Right lobe of liver (tissue), 6 donors: ENCODE measurements at regions not wholly inside any gene's neighbourhood (a gene's known extent, or its start where the extent isn't known, plus 50 kb on each side); places are given as distances from the start of the nearest gene placed in this dataset.

Experiments
- ATAC-seq, 4 donors: fragments of 200-7000 bp; cut with Tn5 transposase; one replicate each; pipeline ENCODE4 v1.9.1; 2020; ENCODE audit warnings: mild to moderate bottlenecking in 4 of 4, moderate library complexity in 4 of 4
- DNase-seq, 3 donors: peaks; one replicate each; pipeline ENCODE4 v3.0.0-alpha.2; 2020
- H3K27ac ChIP-seq, 3 donors: fragments of 200-600 bp; one replicate each; pipeline ENCODE4 v1.8.0; 2022
- H3K27me3 ChIP-seq, 2 donors: fragments of 200-600 bp; one replicate each; pipeline ENCODE4 v1.8.0; 2022
- H3K36me3 ChIP-seq, 4 donors: fragments of 200-600 bp; sonication (generic) in 1 of 4; one replicate each; pipeline versions ENCODE4 v1.5.1 to v1.8.0; 2017 to 2022; ENCODE audit warnings: control low read depth in 1 of 4
- H3K4me1 ChIP-seq, 4 donors: fragments of 200-600 bp; sonication (generic) in 1 of 4; one replicate each; pipeline versions ENCODE4 v1.5.1 to v1.8.0; 2017 to 2022; ENCODE audit warnings: control low read depth in 1 of 4
- H3K4me3 ChIP-seq, 3 donors: fragments of 200-600 bp; one replicate each; pipeline ENCODE4 v1.8.0; 2022
- H3K9me3 ChIP-seq, 4 donors: fragments of 200-600 bp; sonication (generic) in 1 of 4; one replicate each; pipeline versions ENCODE4 v1.5.1 to v1.8.0; 2017 to 2022; ENCODE audit warnings: control low read depth in 1 of 4
- CTCF ChIP-seq, 4 donors: fragments of 200-600 bp in 3 of 4; fragments of 450-650 bp in 1 of 4; IDR thresholded peaks; one replicate each; pipeline versions ENCODE4 v1.5.1 to v1.8.0; 2016 to 2022; ENCODE audit warnings: antibody characterized with exemption in 4 of 4, mild to moderate bottlenecking in 2 of 4
- POLR2A ChIP-seq: fragments of 450-650 bp; IDR thresholded peaks from one replicate; pipeline ENCODE4 v1.6.1; 2017; ENCODE audit warnings: antibody characterized with exemption, mild to moderate bottlenecking
- WGBS: methylation state at CpG from one replicate; pipeline ENCODE4 v1.1.6; 2018; ENCODE audit warnings: low coverage, low lambda C conversion rate; ENCODE audit not compliant: insufficient coverage; ENCODE audit errors: missing lambda C conversion rate; 5-methylcytosine and 5-hydroxymethylcytosine counted together
- intact Hi-C, 2 donors: fragments of 100-400 bp; cut with DNase I; formaldehyde crosslinking; loops; one replicate each; pipeline versions ENCODE4 v1.11.2 to v1.14.1; 2022
- donor health status: DM: no; HTN: yes; CAD: no.
- donor health status: DM: no; HTN: no; CAD: no.
- donor health status: DM: no; HTN: no; CAD: no.
- donor health status: DM: no; HTN: yes; CAD: no.
- donor health status: DM: no; HTN: yes; CAD: no.

GRCh38 chr3:141429371-141430035 is 57.3 kb upstream of the RASA2 start:
- 62% methylated on average over 11 of the region's 18 CpGs for WGBS
- peak in 1 of 4 donors; percentile 2 for ATAC-seq
- intact Hi-C loops = no loop called here
- no peak for DNase-seq
- TF ChIP-seq CTCF (IDR thresholded peaks at IDR 0.05) (no peak), POLR2A (no peak)
- Histone ChIP-seq H3K9me3 (no peaks in the 10 kb centered on the region), H3K4me1 (peaks cover 0 to 54% (median 25%) of the 10 kb centered on the region in 4 donors), H3K36me3 (no peaks in the 10 kb centered on the region), H3K4me3 (no peak overlapping the region), H3K27me3 (no peaks in the 10 kb centered on the region), H3K27ac (peak overlapping the region in 1 of 3 donors; percentile 4)

- no peak for DNase-seq
- no peaks in the 10 kb centered on the region for H3K9me3 ChIP-seq
- H3K36me3 ChIP-seq = no peaks in the 10 kb centered on the region
- peaks cover 0 to 54% (median 24%) of the 10 kb centered on the region in 4 donors for H3K4me1 ChIP-seq
- H3K27me3 ChIP-seq = no peaks in the 10 kb centered on the region
- WGBS = 100% methylated on average over 3 of the region's 6 CpGs
- H3K27ac ChIP-seq = peak overlapping the region in 2 of 3 donors; percentile 85 to 87
- H3K4me3 ChIP-seq = no peak overlapping the region
- intact Hi-C loops = no loop called here
- no peak for ATAC-seq
- no peak for TF ChIP-seq CTCF (IDR thresholded peaks at IDR 0.05)
- TF ChIP-seq POLR2A = no peak
Measured at GRCh38 chr3:141430316-141430715, 56.5 kb upstream of the RASA2 start.

GRCh38 chr3:141431411-141432378 is 55.1 kb upstream of the RASA2 start:
- ATAC-seq (peak; percentile 85 to 96 (median 92)), DNase-seq (peak; percentile 41 to 82 (median 70))
- no peak for TF ChIP-seq CTCF (IDR thresholded peaks at IDR 0.05)
- peak; percentile 39 for TF ChIP-seq POLR2A
- no peaks in the 10 kb centered on the region for H3K9me3 ChIP-seq
- no peaks in the 10 kb centered on the region for H3K36me3 ChIP-seq
- 45% methylated on average over 17 of the region's 18 CpGs for WGBS
- peaks cover 0 to 47% (median 22%) of the 10 kb centered on the region in 4 donors for H3K4me1 ChIP-seq
- no peak overlapping the region for H3K4me3 ChIP-seq
- intact Hi-C loops = no loop called here
- no peaks in the 10 kb centered on the region for H3K27me3 ChIP-seq
- peak overlapping the region; percentile 62 to 87 (median 85) for H3K27ac ChIP-seq

GRCh38 chr3:141432904-141433303 is 53.9 kb upstream of the RASA2 start:
- H3K36me3 ChIP-seq = no peaks in the 10 kb centered on the region
- DNase-seq (no peak), ATAC-seq (peak; percentile 29 to 47 (median 31))
- H3K27me3 ChIP-seq = no peaks in the 10 kb centered on the region
- TF ChIP-seq CTCF (IDR thresholded peaks at IDR 0.05) (no peak), POLR2A (no peak)
- peak overlapping the region in 2 of 3 donors; percentile 0 to 9 for H3K4me3 ChIP-seq
- 44% methylated on average over 2 of the region's 2 CpGs for WGBS
- H3K9me3 ChIP-seq = no peaks in the 10 kb centered on the region
- intact Hi-C loops = no loop called here
- peaks cover 0 to 46% (median 22%) of the 10 kb centered on the region in 4 donors for H3K4me1 ChIP-seq
- H3K27ac ChIP-seq = peak overlapping the region in 2 of 3 donors; percentile 85 to 87
